ENCODE measurements at regions not wholly inside any gene's neighbourhood (a gene's known extent, or its start where the extent isn't known, plus 50 kb on each side); places are given as distances from the start of the nearest gene placed in this dataset.

DNA sequence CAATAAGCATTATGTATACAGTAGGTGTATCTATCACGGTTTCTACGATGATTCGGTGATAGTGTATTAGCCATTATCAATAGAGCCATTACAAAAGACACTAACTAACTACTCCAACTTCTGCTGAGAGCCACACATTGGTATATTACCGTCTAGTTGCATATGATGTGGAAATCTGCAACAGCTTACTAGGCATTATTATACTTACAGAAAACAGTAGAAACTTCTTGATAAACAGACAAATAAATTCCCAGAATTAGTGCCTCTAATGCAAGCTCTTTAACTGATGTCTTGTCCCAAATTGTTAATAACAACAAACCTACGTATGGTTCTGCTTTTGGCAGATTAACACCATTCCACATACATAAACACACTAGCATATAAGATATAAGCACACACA, 1923.0 kb upstream of the PIK3C3 start:
- no peak for TF ChIP-seq POLR2AphosphoS5 (IDR thresholded peaks at IDR 0.05)
- TF ChIP-seq, protein P1, sequence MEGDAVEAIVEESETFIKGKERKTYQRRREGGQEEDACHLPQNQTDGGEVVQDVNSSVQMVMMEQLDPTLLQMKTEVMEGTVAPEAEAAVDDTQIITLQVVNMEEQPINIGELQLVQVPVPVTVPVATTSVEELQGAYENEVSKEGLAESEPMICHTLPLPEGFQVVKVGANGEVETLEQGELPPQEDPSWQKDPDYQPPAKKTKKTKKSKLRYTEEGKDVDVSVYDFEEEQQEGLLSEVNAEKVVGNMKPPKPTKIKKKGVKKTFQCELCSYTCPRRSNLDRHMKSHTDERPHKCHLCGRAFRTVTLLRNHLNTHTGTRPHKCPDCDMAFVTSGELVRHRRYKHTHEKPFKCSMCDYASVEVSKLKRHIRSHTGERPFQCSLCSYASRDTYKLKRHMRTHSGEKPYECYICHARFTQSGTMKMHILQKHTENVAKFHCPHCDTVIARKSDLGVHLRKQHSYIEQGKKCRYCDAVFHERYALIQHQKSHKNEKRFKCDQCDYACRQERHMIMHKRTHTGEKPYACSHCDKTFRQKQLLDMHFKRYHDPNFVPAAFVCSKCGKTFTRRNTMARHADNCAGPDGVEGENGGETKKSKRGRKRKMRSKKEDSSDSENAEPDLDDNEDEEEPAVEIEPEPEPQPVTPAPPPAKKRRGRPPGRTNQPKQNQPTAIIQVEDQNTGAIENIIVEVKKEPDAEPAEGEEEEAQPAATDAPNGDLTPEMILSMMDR (IDR thresholded peaks at IDR 0.05) = no peak
